ENCODE measurements at regions not wholly inside any gene's neighbourhood (a gene's known extent, or its start where the extent isn't known, plus 50 kb on each side); places are given as distances from the start of the nearest gene placed in this dataset.

- no peak for DNase-seq
Measured at GRCh38 chr13:78325585-78325984, 277.8 kb downstream of the POU4F1 start.

GRCh38 chr13:78323848-78324247 lies 279.5 kb downstream of the POU4F1 start:
- DNase-seq: no peak

GRCh38 chr13:78323040-78323439 lies 280.3 kb downstream of the POU4F1 start:
- no peak for DNase-seq

GRCh38 chr13:78319101-78319627 lies 284.2 kb downstream of the POU4F1 start:
- no peak for DNase-seq

GRCh38 chr13:78317030-78317429 lies 286.3 kb downstream of the POU4F1 start:
- no peak for DNase-seq

- DNase-seq: no peak
Measured at GRCh38 chr13:78309497-78310180, 293.7 kb downstream of the POU4F1 start.

- no peak for DNase-seq
Measured at GRCh38 chr13:78306519-78307206, 296.7 kb downstream of the POU4F1 start.

GRCh38 chr13:78305171-78305570 lies 298.2 kb downstream of the POU4F1 start:
- no peak for DNase-seq

GRCh38 chr13:78299832-78300623 lies 303.3 kb downstream of the POU4F1 start:
- no peak for DNase-seq

GRCh38 chr13:78298657-78299056 lies 304.7 kb downstream of the POU4F1 start:
- no peak for DNase-seq

- DNase-seq: no peak
Measured at GRCh38 chr13:78286748-78287147, 316.6 kb downstream of the POU4F1 start.

GRCh38 chr13:78265098-78265497 lies 338.3 kb downstream of the POU4F1 start:
- no peak for DNase-seq

GRCh38 chr13:78258304-78258703 lies 339.7 kb upstream of the EDNRB start:
- no peak for DNase-seq

GRCh38 chr13:78256484-78256883 lies 337.9 kb upstream of the EDNRB start:
- DNase-seq: no peak

GRCh38 chr13:78254113-78254512 lies 335.5 kb upstream of the EDNRB start:
- DNase-seq: no peak

GRCh38 chr13:78247362-78247761 lies 328.7 kb upstream of the EDNRB start:
- no peak for DNase-seq

- DNase-seq: no peak
Measured at GRCh38 chr13:78241278-78241919, 322.8 kb upstream of the EDNRB start.

GRCh38 chr13:78239714-78240113 lies 321.1 kb upstream of the EDNRB start:
- DNase-seq: no peak

GRCh38 chr13:78238911-78239310 lies 320.3 kb upstream of the EDNRB start:
- no peak for DNase-seq

GRCh38 chr13:78228940-78229339 lies 310.3 kb upstream of the EDNRB start:
- no peak for DNase-seq

GRCh38 chr13:78228211-78228610 lies 309.6 kb upstream of the EDNRB start:
- no peak for DNase-seq

- no peak for DNase-seq
Measured at GRCh38 chr13:78227709-78228108, 309.1 kb upstream of the EDNRB start.

- no peak for DNase-seq
Measured at GRCh38 chr13:78215458-78216108, 297.0 kb upstream of the EDNRB start.

Measured in activated CD4-positive, alpha-beta T cell treated with anti-CD3 and anti-CD28 coated beads, Interleukin-2, amount 50 U/mL, for 4 hours (primary cell).